ENCODE measurements at regions not wholly inside any gene's neighbourhood (a gene's known extent, or its start where the extent isn't known, plus 50 kb on each side); places are given as distances from the start of the nearest gene placed in this dataset.

DNA sequence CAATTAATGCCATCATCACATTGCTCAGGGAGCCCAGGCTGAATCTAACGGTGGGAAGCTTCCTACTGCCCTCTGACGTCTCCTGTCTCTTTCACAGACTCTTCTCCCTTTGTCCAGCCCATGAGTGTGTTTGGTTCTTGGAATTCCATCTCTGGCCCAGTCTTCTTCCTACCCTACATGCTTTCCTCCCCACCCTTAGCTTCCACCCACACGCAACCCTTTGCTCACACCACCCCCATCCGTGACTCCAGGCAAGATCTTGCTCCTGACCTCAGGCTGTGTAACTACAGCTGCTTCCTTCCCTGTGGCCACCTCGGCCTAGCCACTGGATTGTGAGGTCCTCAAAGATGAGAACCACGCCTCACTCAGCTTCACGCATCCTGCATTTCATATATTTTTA lies 72.3 kb upstream of the THBS1 start:
- H3F3A ChIP-seq (replicated peaks; ENCODE audit: insufficient read depth) = peaks cover 18% of the 10 kb centered on the region
- no peak overlapping the region for H3K27ac ChIP-seq (ENCODE audit: low read depth in 2 of 2, low read length in 1 of 2)
- no peak overlapping the region for H3K9ac ChIP-seq
- H3K27me3 ChIP-seq (ENCODE audit: insufficient read depth) = no peaks in the 10 kb centered on the region
- ChIA-PET CTCF (interaction anchor here (0.8 to 0.9 kb wide), 2 partner anchors 8 to 14 kb away, joined by 3 read pairs; no protein-coding TSS in a partner anchor), POLR2A (no interaction called here)
- no peak overlapping the region for H2AFZ ChIP-seq (ENCODE audit: low read depth)
- H3K36me3 ChIP-seq (replicated peaks in 1 of 2; ENCODE audit: control insufficient read depth in 1 of 2, insufficient read depth in 2 of 2, low read length in 1 of 2) = no peaks in the 10 kb centered on the region
- H3K4me1 ChIP-seq (ENCODE audit: control insufficient read depth in 1 of 2, insufficient read depth in 2 of 2, low read depth in 1 of 2, low read length in 1 of 2) = peaks cover 5 to 17% of the 10 kb centered on the region in 2 experiments; a peak in 1 of 4 replicates
- no peak overlapping the region for H3K4me2 ChIP-seq
- no peak for DNase-seq
- no peaks in the 10 kb centered on the region for H3K9me3 ChIP-seq
- H3K9me2 ChIP-seq = no peaks in the 10 kb centered on the region
- H4K20me1 ChIP-seq (ENCODE audit: insufficient read depth) = no peaks in the 10 kb centered on the region
- H3K4me3 ChIP-seq (ENCODE audit: low read depth in 2 of 2, low read length in 1 of 2) = no peak overlapping the region
- no peak for TF ChIP-seq NFIC (IDR thresholded peaks at IDR 0.05; ENCODE audit: borderline replicate concordance)
- TF ChIP-seq TCF12 (IDR thresholded peaks at IDR 0.05) = no peak
- TF ChIP-seq SMC3 (IDR thresholded peaks at IDR 0.05; ENCODE audit: low read depth, low read length) = no peak
- no peak for TF ChIP-seq EZH2phosphoT487 (IDR thresholded peaks at IDR 0.05; ENCODE audit: borderline replicate concordance, low read depth)
- no peak for TF ChIP-seq ELF1 (IDR thresholded peaks at IDR 0.05)
- no peak for TF ChIP-seq RXRA (IDR thresholded peaks at IDR 0.05; ENCODE audit: borderline replicate concordance, low read depth)
- no peak for TF ChIP-seq SIN3A (IDR thresholded peaks at IDR 0.05; ENCODE audit: borderline replicate concordance, low read depth, low read length)
- TF ChIP-seq, protein P1, sequence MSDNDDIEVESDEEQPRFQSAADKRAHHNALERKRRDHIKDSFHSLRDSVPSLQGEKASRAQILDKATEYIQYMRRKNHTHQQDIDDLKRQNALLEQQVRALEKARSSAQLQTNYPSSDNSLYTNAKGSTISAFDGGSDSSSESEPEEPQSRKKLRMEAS (IDR thresholded peaks at IDR 0.05; ENCODE audit: low read depth) = no peak
- TF ChIP-seq, protein P2, sequence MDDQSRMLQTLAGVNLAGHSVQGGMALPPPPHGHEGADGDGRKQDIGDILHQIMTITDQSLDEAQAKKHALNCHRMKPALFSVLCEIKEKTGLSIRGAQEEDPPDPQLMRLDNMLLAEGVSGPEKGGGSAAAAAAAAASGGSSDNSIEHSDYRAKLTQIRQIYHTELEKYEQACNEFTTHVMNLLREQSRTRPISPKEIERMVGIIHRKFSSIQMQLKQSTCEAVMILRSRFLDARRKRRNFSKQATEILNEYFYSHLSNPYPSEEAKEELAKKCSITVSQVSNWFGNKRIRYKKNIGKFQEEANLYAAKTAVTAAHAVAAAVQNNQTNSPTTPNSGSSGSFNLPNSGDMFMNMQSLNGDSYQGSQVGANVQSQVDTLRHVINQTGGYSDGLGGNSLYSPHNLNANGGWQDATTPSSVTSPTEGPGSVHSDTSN (IDR thresholded peaks at IDR 0.05) = no peak
- TF ChIP-seq MEF2A (IDR thresholded peaks at IDR 0.05; ENCODE audit: borderline replicate concordance, low read depth) = no peak
- no peak for TF ChIP-seq RAD21 (IDR thresholded peaks at IDR 0.05; ENCODE audit: low read length)
- 91% methylated on average over 7 of the region's 7 CpGs for WGBS (ENCODE audit: low lambda C conversion rate)
- no peaks in the 10 kb centered on the region for H3K79me2 ChIP-seq (ENCODE audit: insufficient read depth)

DNA sequence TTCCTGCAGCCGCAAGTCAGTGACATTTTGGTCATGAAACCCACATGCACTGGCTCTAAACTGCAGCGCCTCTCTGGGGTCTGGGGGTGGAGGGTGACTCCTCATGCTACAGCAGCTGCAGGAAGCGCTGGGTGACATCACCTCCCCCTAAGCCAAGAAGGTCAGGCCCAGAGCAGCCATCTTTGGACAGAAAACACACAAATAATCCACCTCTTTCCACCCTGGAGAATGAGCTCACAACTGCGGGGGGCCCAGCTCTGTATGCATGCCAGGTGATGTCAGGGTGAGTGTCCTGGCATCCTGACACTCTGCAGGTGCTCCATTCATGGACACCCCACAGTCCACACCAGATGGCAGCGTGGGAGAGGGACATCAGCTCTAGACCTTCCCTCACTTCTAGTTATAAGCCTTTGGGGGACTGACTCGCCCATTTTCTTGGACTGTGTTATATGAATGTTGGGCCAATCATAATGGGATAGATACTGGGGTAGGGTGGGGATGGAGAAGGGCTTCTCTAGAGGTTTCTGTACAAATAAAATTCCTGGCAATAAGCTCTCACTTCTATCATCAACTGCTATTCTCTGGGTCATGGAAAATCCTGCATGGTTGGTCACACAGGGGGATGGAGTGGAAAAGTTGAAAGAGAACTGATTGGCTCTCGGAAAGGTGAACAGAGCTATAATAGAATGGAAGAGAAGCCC lies 70.7 kb upstream of the THBS1 start:
- no peaks in the 10 kb centered on the region for H3K27me3 ChIP-seq (ENCODE audit: insufficient read depth)
- no peak overlapping the region for H3K27ac ChIP-seq (ENCODE audit: low read depth in 2 of 2, low read length in 1 of 2)
- H3K79me2 ChIP-seq (ENCODE audit: insufficient read depth) = no peaks in the 10 kb centered on the region
- H2AFZ ChIP-seq (ENCODE audit: low read depth) = no peak overlapping the region
- no peak for DNase-seq
- H3K9me2 ChIP-seq = no peaks in the 10 kb centered on the region
- peaks cover 5 to 6% of the 10 kb centered on the region in 2 experiments; a peak in 1 of 4 replicates for H3K4me1 ChIP-seq (ENCODE audit: control insufficient read depth in 1 of 2, insufficient read depth in 2 of 2, low read depth in 1 of 2, low read length in 1 of 2)
- H3K4me3 ChIP-seq (ENCODE audit: low read depth in 2 of 2, low read length in 1 of 2) = no peak overlapping the region
- ChIA-PET POLR2A (no interaction called here), CTCF (interaction anchor here (1.1 kb wide), 1 partner anchor 14 kb away, joined by 3 read pairs; no protein-coding TSS in a partner anchor)
- 91% methylated on average over 5 of the region's 7 CpGs for WGBS (ENCODE audit: low lambda C conversion rate)
- H3K36me3 ChIP-seq (replicated peaks in 1 of 2; ENCODE audit: control insufficient read depth in 1 of 2, insufficient read depth in 2 of 2, low read length in 1 of 2) = no peaks in the 10 kb centered on the region
- TF ChIP-seq NFIC (IDR thresholded peaks at IDR 0.05; ENCODE audit: borderline replicate concordance) = 0 out of 2 replicates have a peak, but pooled peaks have one; percentile 23
- TF ChIP-seq, protein P3, sequence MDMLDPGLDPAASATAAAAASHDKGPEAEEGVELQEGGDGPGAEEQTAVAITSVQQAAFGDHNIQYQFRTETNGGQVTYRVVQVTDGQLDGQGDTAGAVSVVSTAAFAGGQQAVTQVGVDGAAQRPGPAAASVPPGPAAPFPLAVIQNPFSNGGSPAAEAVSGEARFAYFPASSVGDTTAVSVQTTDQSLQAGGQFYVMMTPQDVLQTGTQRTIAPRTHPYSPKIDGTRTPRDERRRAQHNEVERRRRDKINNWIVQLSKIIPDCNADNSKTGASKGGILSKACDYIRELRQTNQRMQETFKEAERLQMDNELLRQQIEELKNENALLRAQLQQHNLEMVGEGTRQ (IDR thresholded peaks at IDR 0.05; ENCODE audit: borderline replicate concordance, low read depth, low read length) = 0 out of 2 replicates have a peak, but pooled peaks have one; percentile 2
- peak; percentile 50; the same call in 1 of the 2 replicates for TF ChIP-seq TCF12 (IDR thresholded peaks at IDR 0.05)
- TF ChIP-seq YY1 (IDR thresholded peaks at IDR 0.05; ENCODE audit: low read depth) = no peak
- peaks cover 9% of the 10 kb centered on the region for H3F3A ChIP-seq (replicated peaks; ENCODE audit: insufficient read depth)
- H3K4me2 ChIP-seq = no peak overlapping the region
- no peaks in the 10 kb centered on the region for H3K9me3 ChIP-seq
- H4K20me1 ChIP-seq (ENCODE audit: insufficient read depth) = no peaks in the 10 kb centered on the region
- H3K9ac ChIP-seq = no peak overlapping the region

Measured in SK-N-SH (cell line).